IMR-90 (cell line): ENCODE measurements at regions not wholly inside any gene's neighbourhood (a gene's known extent, or its start where the extent isn't known, plus 50 kb on each side); places are given as distances from the start of the nearest gene placed in this dataset.

Source experiments
- ATAC-seq: fragments of 200-7000 bp; cut with Tn5 transposase; 2 replicates; pipeline ENCODE4 v1.9.1; 2020; ENCODE audit warnings: low read depth, mild to moderate bottlenecking, moderate library complexity
- BruUV-seq: library from RNA; stranded (reverse); fragments of 400-500 nt; replicated peaks from 2 replicates; lab custom pipeline; 2021; lab: Mats Ljungman, UMichigan
- CTCF ChIA-PET: fragments of 300-600 bp; formaldehyde crosslinking; extraction: SDS; loops from one replicate; lab custom pipeline; 2021; ENCODE audit warnings: antibody characterized with exemption; lab: Yijun Ruan, JAX
- POLR2A ChIA-PET: fragments of 300-600 bp; sonication (Branson Sonifier 250); formaldehyde crosslinking; loops from one replicate; lab custom pipeline; 2022; ENCODE audit warnings: antibody characterized with exemption; ENCODE audit not compliant: unreplicated experiment; lab: Charles Lee
- DNase-seq: peaks from one replicate; pipeline ENCODE4 v3.0.0; 2013
- H2AFZ ChIP-seq: replicated peaks from 2 replicates; pipeline ENCODE3; 2013; ENCODE audit warnings: low read length, mild to moderate bottlenecking; ENCODE audit not compliant: poor library complexity
- H2AK5ac ChIP-seq: 2 replicates; pipeline ENCODE4 v1.6.1; 2013; ENCODE audit warnings: low read depth, low read length, inconsistent platforms
- H2AK9ac ChIP-seq: replicated peaks from 2 replicates; pipeline ENCODE3; 2013; ENCODE audit warnings: mild to moderate bottlenecking, low read depth, low read length, moderate library complexity; ENCODE audit not compliant: poor library complexity
- H2BK120ac ChIP-seq: 2 replicates; pipeline ENCODE4 v1.6.1; 2013; ENCODE audit warnings: low read depth, low read length, inconsistent platforms
- H2BK15ac ChIP-seq: 3 replicates; pipeline ENCODE4 v1.6.1; 2013; ENCODE audit warnings: low read depth, low read length, inconsistent platforms
- H2BK20ac ChIP-seq: 2 replicates; pipeline ENCODE4 v1.6.1; 2013; ENCODE audit warnings: low read depth, mild to moderate bottlenecking, inconsistent platforms, low read length, moderate library complexity
- H2BK5ac ChIP-seq: 2 replicates; pipeline ENCODE4 v1.6.1; 2013; ENCODE audit warnings: mild to moderate bottlenecking, low read depth, low read length, inconsistent platforms; ENCODE audit not compliant: poor library complexity, severe bottlenecking
- H3K14ac ChIP-seq: replicated peaks from 2 replicates; pipeline ENCODE4 v1.6.1; 2013; ENCODE audit warnings: low read depth, low read length, inconsistent platforms
- H3K18ac ChIP-seq: 2 replicates; pipeline ENCODE4 v1.6.1; 2013; ENCODE audit warnings: low read depth, low read length, control low read depth
- H3K23ac ChIP-seq: 2 replicates; pipeline ENCODE4 v1.6.1; 2013; ENCODE audit warnings: low read depth, low read length, inconsistent platforms
- H3K27ac ChIP-seq: 2 replicates; pipeline ENCODE4 v1.5.1; 2013; ENCODE audit warnings: mild to moderate bottlenecking, control low read depth, low read length; ENCODE audit not compliant: insufficient read depth
- H3K27me3 ChIP-seq: 2 replicates; pipeline ENCODE4 v1.6.1; 2013; ENCODE audit warnings: low read length; ENCODE audit not compliant: control insufficient read depth, insufficient read depth
- H3K36me3 ChIP-seq: 2 replicates; pipeline ENCODE4 v1.6.1; 2013; ENCODE audit warnings: low read length, mixed read lengths; ENCODE audit not compliant: control insufficient read depth, insufficient read depth
- H3K4ac ChIP-seq: 2 replicates; pipeline ENCODE4 v1.6.1; 2013; ENCODE audit warnings: low read depth, low read length, inconsistent platforms
- H3K4me1 ChIP-seq: 2 replicates; pipeline ENCODE4 v1.6.1; 2013; ENCODE audit warnings: low read length, mixed read lengths; ENCODE audit not compliant: control insufficient read depth, insufficient read depth
- H3K4me2 ChIP-seq: 2 replicates; pipeline ENCODE4 v1.6.1; 2013; ENCODE audit warnings: low read depth, mild to moderate bottlenecking, control low read depth, low read length, moderate library complexity
- H3K4me3 ChIP-seq: 2 replicates; pipeline ENCODE4 v1.5.1; 2013; ENCODE audit warnings: low read depth, mild to moderate bottlenecking, control low read depth, low read length, moderate library complexity; ENCODE audit not compliant: insufficient read depth
- H3K56ac ChIP-seq: 2 replicates; pipeline ENCODE4 v1.6.1; 2013; ENCODE audit warnings: low read length, inconsistent platforms; ENCODE audit not compliant: insufficient read depth; ENCODE audit errors: extremely low read depth
- H3K79me1 ChIP-seq, 2 experiments: 2 replicates each; pipeline ENCODE4 v1.6.1; 2013; ENCODE audit warnings: low read length in 2 of 2, inconsistent platforms in 1 of 2, low read depth in 1 of 2
- H3K9ac ChIP-seq: 2 replicates; pipeline ENCODE4 v1.6.1; 2013; ENCODE audit warnings: low read depth, low read length, control low read depth
- H3K9me1 ChIP-seq: 2 replicates; pipeline ENCODE4 v1.6.1; 2013; ENCODE audit warnings: low read length, inconsistent platforms; ENCODE audit not compliant: insufficient read depth
- H3K9me3 ChIP-seq: 2 replicates; pipeline ENCODE4 v1.6.1; 2013; ENCODE audit warnings: low read length; ENCODE audit not compliant: control insufficient read depth, insufficient read depth
- H4K20me1 ChIP-seq: 2 replicates; pipeline ENCODE4 v1.6.1; 2013; ENCODE audit warnings: low read length, inconsistent platforms; ENCODE audit not compliant: insufficient read depth
- H4K5ac ChIP-seq: 2 replicates; pipeline ENCODE4 v1.6.1; 2013; ENCODE audit warnings: mild to moderate bottlenecking, low read depth, low read length, control low read depth
- H4K8ac ChIP-seq, 2 experiments: 2 replicates each; pipeline ENCODE4 v1.6.1; 2013; ENCODE audit warnings: low read depth in 2 of 2, low read length in 2 of 2, control low read depth in 1 of 2, inconsistent platforms in 1 of 2
- H4K91ac ChIP-seq: 2 replicates; pipeline ENCODE4 v1.6.1; 2013; ENCODE audit warnings: low read depth, low read length, inconsistent platforms; ENCODE audit not compliant: insufficient read depth
- BHLHE40 ChIP-seq: fragments of 150-350 bp; IDR thresholded peaks from 2 replicates; pipeline ENCODE4 v1.6.1; 2016; ENCODE audit warnings: mild to moderate bottlenecking, low read depth, low read length
- CEBPB ChIP-seq: IDR thresholded peaks from 2 replicates; pipeline ENCODE4 v1.6.1; 2012; ENCODE audit warnings: low read depth, low read length, improper control_type of control experiment
- CHD1 ChIP-seq: IDR thresholded peaks from 2 replicates; pipeline ENCODE4 v1.6.1; 2012; ENCODE audit warnings: low read depth, low read length, improper control_type of control experiment
- CTCF ChIP-seq: conservative IDR thresholded peaks from 2 replicates; pipeline ENCODE4 v1.5.1; 2012; ENCODE audit warnings: mild to moderate bottlenecking, low read depth, low read length, improper control_type of control experiment
- FOS ChIP-seq: fragments of 150-350 bp; IDR thresholded peaks from 2 replicates; pipeline ENCODE4 v1.6.1; 2016; ENCODE audit warnings: low read depth, low read length
- MAFK ChIP-seq: IDR thresholded peaks from 2 replicates; pipeline ENCODE4 v1.6.1; 2012; ENCODE audit warnings: low read depth, low read length, improper control_type of control experiment
- MAZ ChIP-seq: IDR thresholded peaks from 2 replicates; pipeline ENCODE4 v1.6.1; 2012; ENCODE audit warnings: low read depth, mild to moderate bottlenecking, low read length, improper control_type of control experiment, moderate library complexity, borderline replicate concordance
- MXI1 ChIP-seq: IDR thresholded peaks from 2 replicates; pipeline ENCODE4 v1.6.1; 2012; ENCODE audit warnings: low read depth, mild to moderate bottlenecking, low read length, moderate library complexity, borderline replicate concordance
- NFE2L2 ChIP-seq: fragments of 150-350 bp; IDR thresholded peaks from 2 replicates; pipeline ENCODE4 v1.6.1; 2016; ENCODE audit warnings: low read depth, mild to moderate bottlenecking, low read length
- POLR2A ChIP-seq: IDR thresholded peaks from 2 replicates; pipeline ENCODE4 v1.6.1; 2012; ENCODE audit warnings: mild to moderate bottlenecking, low read depth, low read length
- RAD21 ChIP-seq: IDR thresholded peaks from 2 replicates; pipeline ENCODE4 v1.6.1; 2012; ENCODE audit warnings: low read length, improper control_type of control experiment
- RCOR1 ChIP-seq: IDR thresholded peaks from 2 replicates; pipeline ENCODE4 v1.6.1; 2012; ENCODE audit warnings: mild to moderate bottlenecking, low read length, improper control_type of control experiment; ENCODE audit not compliant: insufficient replicate concordance
- RFX5 ChIP-seq: IDR thresholded peaks from 2 replicates; pipeline ENCODE4 v1.8.0; 2012; ENCODE audit warnings: low read depth, mild to moderate bottlenecking, low read length, moderate library complexity
- SMC3 ChIP-seq: fragments of 150-350 bp; IDR thresholded peaks from 2 replicates; pipeline ENCODE4 v1.6.1; 2016; ENCODE audit warnings: low read depth, mild to moderate bottlenecking, antibody characterized with exemption, low read length, moderate library complexity
- USF2 ChIP-seq: fragments of 150-350 bp; IDR thresholded peaks from 2 replicates; pipeline ENCODE4 v1.6.1; 2017; ENCODE audit warnings: mild to moderate bottlenecking, antibody characterized with exemption, low read length, low read depth
- WGBS, 2 experiments: methylation state at CpG; one replicate each; pipeline versions ENCODE4 v1.1.5 to v1.1.7; 2013; ENCODE audit warnings: missing lambda C conversion rate in 2 of 2; ENCODE audit not compliant: insufficient read length in 1 of 2; ENCODE audit errors: extremely low coverage in 2 of 2; 5-methylcytosine and 5-hydroxymethylcytosine counted together
- dilution Hi-C: fragments of 300-500 bp; cut with HindIII; formaldehyde crosslinking; loops from one replicate; pipeline ENCODE4 v1.14.3; 2018; ENCODE audit warnings: low sequenced_read_pairs; ENCODE audit not compliant: unreplicated experiment
- in situ Hi-C: fragments of 300-500 bp; cut with MboI; formaldehyde crosslinking; loops from 3 replicates; pipeline ENCODE4 v1.14.3; 2019; ENCODE audit warnings: low sequenced_read_pairs, inconsistent platforms, mixed read lengths
- intact Hi-C: fragments of 100-400 bp; cut with micrococcal nuclease; formaldehyde crosslinking; loops from 2 replicates; pipeline ENCODE4 v1.10.0; 2022
- TF ChIP-seq, protein P1 (sequence below): fragments of 150-350 bp; IDR thresholded peaks from 2 replicates; pipeline ENCODE4 v1.6.1; 2016; ENCODE audit warnings: low read depth, mild to moderate bottlenecking, low read length, moderate library complexity, borderline replicate concordance

DNA sequence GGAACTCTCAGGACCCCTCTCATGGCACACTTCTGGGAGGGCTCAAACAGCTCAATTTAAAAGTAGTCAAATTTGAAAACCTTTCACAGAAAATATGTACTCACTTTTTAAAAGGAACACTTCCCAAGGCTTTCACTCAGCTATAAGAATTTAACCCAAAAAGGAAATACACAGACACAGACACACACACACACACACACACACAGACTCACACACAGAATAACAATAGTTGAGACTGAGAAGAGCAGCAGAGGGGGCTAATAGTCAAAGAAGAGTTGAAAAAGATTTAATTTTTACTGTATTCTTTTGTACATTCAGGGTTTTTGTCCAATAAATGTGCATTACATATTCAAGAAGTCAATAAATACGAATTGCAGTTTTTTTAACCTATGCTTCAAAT, 211.4 kb downstream of the HACE1 start:
- no peak overlapping the region for H3K18ac ChIP-seq
- dilution Hi-C loops (no loop called here), in situ Hi-C loops (no loop called here), intact Hi-C loops (no loop called here)
- no peak overlapping the region for H2BK15ac ChIP-seq
- CTCF ChIA-PET = no interaction called here
- no peak overlapping the region for H3K4ac ChIP-seq
- DNase-seq (no peak), ATAC-seq (no peak)
- no peak overlapping the region for H3K9ac ChIP-seq
- no peak overlapping the region for H3K56ac ChIP-seq
- H3K27me3 ChIP-seq = no peaks in the 10 kb centered on the region
- H3K14ac ChIP-seq = no peak overlapping the region
- no peak overlapping the region for H2BK120ac ChIP-seq
- H3K23ac ChIP-seq = no peak overlapping the region
- H3K4me1 ChIP-seq = no peaks in the 10 kb centered on the region
- H4K20me1 ChIP-seq = no peaks in the 10 kb centered on the region
- no peak overlapping the region for H3K27ac ChIP-seq
- no peak overlapping the region for H2AFZ ChIP-seq
- H3K9me3 ChIP-seq = no peaks in the 10 kb centered on the region
- H4K8ac ChIP-seq = no peak overlapping the region
- no peaks in the 10 kb centered on the region for H3K36me3 ChIP-seq
- no peak overlapping the region for H2BK5ac ChIP-seq
- no TSS peak for BruUV-seq
- H3K79me1 ChIP-seq = no peaks in the 10 kb centered on the region
- no peak overlapping the region for H4K91ac ChIP-seq
- TF ChIP-seq, protein P1, sequence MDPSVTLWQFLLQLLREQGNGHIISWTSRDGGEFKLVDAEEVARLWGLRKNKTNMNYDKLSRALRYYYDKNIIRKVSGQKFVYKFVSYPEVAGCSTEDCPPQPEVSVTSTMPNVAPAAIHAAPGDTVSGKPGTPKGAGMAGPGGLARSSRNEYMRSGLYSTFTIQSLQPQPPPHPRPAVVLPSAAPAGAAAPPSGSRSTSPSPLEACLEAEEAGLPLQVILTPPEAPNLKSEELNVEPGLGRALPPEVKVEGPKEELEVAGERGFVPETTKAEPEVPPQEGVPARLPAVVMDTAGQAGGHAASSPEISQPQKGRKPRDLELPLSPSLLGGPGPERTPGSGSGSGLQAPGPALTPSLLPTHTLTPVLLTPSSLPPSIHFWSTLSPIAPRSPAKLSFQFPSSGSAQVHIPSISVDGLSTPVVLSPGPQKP = no peak
- no peak for TF ChIP-seq MAZ
- TF ChIP-seq RCOR1 = no peak
- no peak for TF ChIP-seq USF2
- TF ChIP-seq CEBPB = no peak
- TF ChIP-seq RAD21 = no peak
- TF ChIP-seq NFE2L2 = no peak
- no peak for TF ChIP-seq CHD1
- no peak for TF ChIP-seq SMC3
- no peak for TF ChIP-seq RFX5
- TF ChIP-seq MXI1 = no peak
- TF ChIP-seq FOS = no peak
- no peak for TF ChIP-seq POLR2A
- no peak for TF ChIP-seq CTCF
- TF ChIP-seq MAFK = no peak
- no peak for TF ChIP-seq BHLHE40
- no CpG with 5 or more reads among the region's 1 CpG for WGBS, 2 experiments
- no peak overlapping the region for H2AK5ac ChIP-seq
- no peak overlapping the region for H3K4me3 ChIP-seq
- H3K9me1 ChIP-seq = no peaks in the 10 kb centered on the region
- H4K5ac ChIP-seq = no peak overlapping the region
- no peak overlapping the region for H3K4me2 ChIP-seq
- no peak overlapping the region for H2AK9ac ChIP-seq
- POLR2A ChIA-PET = interaction anchor here (0.6 kb wide), 1 partner anchor 49 kb away, joined by 4 read pairs; no protein-coding TSS in a partner anchor
- H2BK20ac ChIP-seq = no peak overlapping the region
